Liver (tissue), 7 donors: ENCODE measurements at regions not wholly inside any gene's neighbourhood (a gene's known extent, or its start where the extent isn't known, plus 50 kb on each side); places are given as distances from the start of the nearest gene placed in this dataset.
"Not testable (repeated sequence)": the region's sequence is repeated elsewhere in the genome, so short reads cannot be mapped to it uniquely, and the experiment has no call there.

Experiments
- DNase-seq: peaks from one replicate; pipeline ENCODE4 v3.0.0-alpha.2; 2017; ENCODE audit warnings: low spot score
- H3K27ac ChIP-seq, 2 donors: one replicate each; pipeline ENCODE4 v1.7.0; 2013; ENCODE audit warnings: inconsistent platforms in 2 of 2, low read length in 2 of 2, control low read depth in 1 of 2, low read depth in 1 of 2, mild to moderate bottlenecking in 1 of 2
- H3K27me3 ChIP-seq, 4 donors: one replicate each; pipeline versions ENCODE4 v1.6.1 to v1.7.0; 2013; ENCODE audit warnings: low read length in 3 of 4, inconsistent platforms in 1 of 4, mild to moderate bottlenecking in 1 of 4, moderate library complexity in 1 of 4; ENCODE audit not compliant: control insufficient read depth in 4 of 4, insufficient read depth in 4 of 4
- H3K36me3 ChIP-seq, 4 donors: one replicate each; pipeline versions ENCODE4 v1.6.1 to v1.7.0; 2013; ENCODE audit warnings: low read length in 3 of 4, mild to moderate bottlenecking in 3 of 4, low read depth in 1 of 4, moderate library complexity in 1 of 4; ENCODE audit not compliant: control insufficient read depth in 4 of 4, insufficient read depth in 3 of 4
- H3K4me1 ChIP-seq, 4 donors: one replicate each; pipeline versions ENCODE4 v1.6.1 to v1.7.0; 2013; ENCODE audit warnings: low read length in 3 of 4, mild to moderate bottlenecking in 3 of 4, moderate library complexity in 1 of 4; ENCODE audit not compliant: control insufficient read depth in 4 of 4, insufficient read depth in 4 of 4
- H3K4me3 ChIP-seq, 3 donors: one replicate each; pipeline versions ENCODE4 v1.6.1 to v1.7.0; 2013; ENCODE audit warnings: low read length in 3 of 3, control low read depth in 1 of 3, low read depth in 1 of 3, mild to moderate bottlenecking in 1 of 3
- H3K9ac ChIP-seq, 2 donors: one replicate each; pipeline ENCODE4 v1.7.0; 2013; ENCODE audit warnings: low read length in 2 of 2, mild to moderate bottlenecking in 2 of 2, moderate library complexity in 2 of 2, control low read depth in 1 of 2, low read depth in 1 of 2
- H3K9me3 ChIP-seq, 4 donors: one replicate each; pipeline versions ENCODE4 v1.6.1 to v1.7.0; 2013; ENCODE audit warnings: low read length in 3 of 4; ENCODE audit not compliant: control insufficient read depth in 4 of 4
- FOXA1 ChIP-seq: IDR thresholded peaks from 2 replicates; pipeline ENCODE4 v1.6.1; 2016; ENCODE audit warnings: antibody characterized with exemption
- HNF4A ChIP-seq, 2 donors: conservative IDR thresholded peaks; 2 replicates each; pipeline ENCODE4 v1.6.1; 2016; ENCODE audit warnings: antibody characterized with exemption in 2 of 2, mild to moderate bottlenecking in 2 of 2
- JUND ChIP-seq, 2 donors: IDR thresholded peaks; 2 replicates each; pipeline ENCODE4 v1.6.1; 2016; ENCODE audit warnings: antibody characterized with exemption in 2 of 2
- MAX ChIP-seq: IDR thresholded peaks from 2 replicates; pipeline ENCODE4 v1.6.1; 2016; ENCODE audit warnings: antibody characterized with exemption
- NR2F2 ChIP-seq: IDR thresholded peaks from 2 replicates; pipeline ENCODE4 v1.6.1; 2016; ENCODE audit warnings: antibody characterized with exemption
- REST ChIP-seq: IDR thresholded peaks from 2 replicates; pipeline ENCODE4 v1.6.1; 2016; ENCODE audit warnings: antibody characterized with exemption, mild to moderate bottlenecking
- SP1 ChIP-seq: IDR thresholded peaks from 2 replicates; pipeline ENCODE4 v1.6.1; 2018; ENCODE audit warnings: antibody characterized with exemption, mild to moderate bottlenecking
- WGBS: extraction: QIAGEN DNeasy Blood & Tissue Kit; methylation state at CpG from one replicate; pipeline ENCODE4 v1.1.7; 2013; 5-methylcytosine and 5-hydroxymethylcytosine counted together
- donor health status: healthy.
- donor health status: healthy.
- donor health status: healthy.
- donor health status: healthy.

- not testable (repeated sequence) for DNase-seq, H3K27me3 ChIP-seq, H3K27ac ChIP-seq, H3K9ac ChIP-seq, H3K36me3 ChIP-seq, H3K9me3 ChIP-seq, H3K4me3 ChIP-seq, H3K4me1 ChIP-seq
- 82% methylated on average over 4 of the region's 4 CpGs for WGBS
These were observed 126.3 kb downstream of the POSTN start for GRCh38 chr13:37472266-37472665.

GRCh38 chr13:37460166-37460565 lies 138.4 kb downstream of the POSTN start:
- no peak overlapping the region for H3K9ac ChIP-seq
- no peaks in the 10 kb centered on the region for H3K4me1 ChIP-seq
- no peak overlapping the region for H3K27ac ChIP-seq
- TF ChIP-seq MAX (no peak), JUND (IDR thresholded peaks at IDR 0.05) (no peak), HNF4A (conservative IDR thresholded peaks at IDR 0.05) (no peak), NR2F2 (no peak), SP1 (no peak)
- H3K27me3 ChIP-seq, result no peaks in the 10 kb centered on the region
- H3K9me3 ChIP-seq, result no peaks in the 10 kb centered on the region
- no peak for DNase-seq
- H3K4me3 ChIP-seq, result no peak overlapping the region
- H3K36me3 ChIP-seq, result no peaks in the 10 kb centered on the region

GRCh38 chr13:37457612-37458011 lies 141.0 kb downstream of the POSTN start:
- WGBS, result 69% methylated on average over 4 of the region's 4 CpGs
- H3K9ac ChIP-seq, result no peak overlapping the region
- DNase-seq, result no peak

More at GRCh38 chr13:37457612-37458011, 141.0 kb downstream of the POSTN start:
- no peaks in the 10 kb centered on the region for H3K27me3 ChIP-seq
- no peaks in the 10 kb centered on the region for H3K36me3 ChIP-seq
- no peak for TF ChIP-seq REST
- TF ChIP-seq FOXA1, result no peak
- no peak overlapping the region for H3K4me3 ChIP-seq
- no peaks in the 10 kb centered on the region for H3K4me1 ChIP-seq
- no peaks in the 10 kb centered on the region for H3K9me3 ChIP-seq
- H3K27ac ChIP-seq, result no peak overlapping the region
